CD4-positive, alpha-beta T cell treated with Interleukin-21 for 1 hour (primary cell): ENCODE measurements at regions not wholly inside any gene's neighbourhood (a gene's known extent, or its start where the extent isn't known, plus 50 kb on each side); places are given as distances from the start of the nearest gene placed in this dataset.
"Not testable (repeated sequence)": the region's sequence is repeated elsewhere in the genome, so short reads cannot be mapped to it uniquely, and the experiment has no call there.

Experiments
- DNase-seq: peaks from one replicate; pipeline ENCODE4 v3.0.0-alpha.2; 2020

DNA sequence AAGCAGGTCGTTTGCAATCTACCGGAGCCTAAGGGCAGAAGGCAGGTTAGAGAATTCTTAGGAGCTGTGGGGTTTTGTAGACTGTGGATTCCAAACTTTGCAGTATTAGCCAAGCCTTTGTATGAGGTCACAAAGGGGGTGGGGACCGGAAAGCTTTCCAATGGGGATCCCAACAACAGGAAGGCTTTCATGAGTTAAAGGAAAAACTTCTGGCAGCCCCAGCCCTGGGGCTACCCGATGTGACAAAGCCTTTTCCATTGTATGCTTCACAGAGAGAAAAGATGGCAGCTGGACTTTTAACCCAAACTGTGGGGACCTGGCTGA is 199.2 kb upstream of the PZP start:
- not testable (repeated sequence) for DNase-seq

- DNase-seq = no peak
These were observed 198.6 kb upstream of the PZP start for GRCh38 chr12:9406564-9407424.

DNA sequence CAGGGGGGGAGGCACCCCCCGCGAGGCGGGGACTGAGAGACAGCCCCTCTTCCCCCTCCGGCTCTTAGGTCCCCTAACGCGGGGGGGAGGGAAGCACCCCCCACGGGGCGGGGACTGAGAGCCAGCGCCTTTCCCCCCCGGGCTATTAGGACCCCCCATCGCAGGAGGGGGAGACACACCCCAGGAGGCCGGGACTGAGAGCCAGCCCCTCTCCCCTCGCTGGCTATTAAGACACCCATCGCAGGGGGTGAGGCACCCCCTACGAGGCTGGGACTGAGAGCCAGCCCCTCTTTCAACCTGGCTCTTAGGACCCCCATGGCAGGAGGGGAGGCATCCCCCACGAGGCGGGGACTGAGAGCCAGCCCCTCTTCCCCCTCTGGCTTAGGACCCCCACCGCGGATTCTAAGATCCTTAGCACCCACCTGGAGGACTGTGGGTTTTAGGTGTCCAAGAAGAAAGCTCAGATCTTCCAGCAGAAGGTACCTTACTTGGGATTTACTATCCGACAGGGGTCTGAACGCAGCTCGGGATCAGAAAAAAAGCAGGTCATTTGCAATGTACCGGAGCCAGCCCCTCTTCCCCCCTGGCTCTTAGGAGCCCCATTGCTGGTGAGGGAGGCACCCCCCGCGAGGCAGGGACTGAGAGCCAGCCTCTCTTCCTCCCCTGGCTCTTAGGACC is 197.8 kb upstream of the PZP start:
- no peak for DNase-seq

DNA sequence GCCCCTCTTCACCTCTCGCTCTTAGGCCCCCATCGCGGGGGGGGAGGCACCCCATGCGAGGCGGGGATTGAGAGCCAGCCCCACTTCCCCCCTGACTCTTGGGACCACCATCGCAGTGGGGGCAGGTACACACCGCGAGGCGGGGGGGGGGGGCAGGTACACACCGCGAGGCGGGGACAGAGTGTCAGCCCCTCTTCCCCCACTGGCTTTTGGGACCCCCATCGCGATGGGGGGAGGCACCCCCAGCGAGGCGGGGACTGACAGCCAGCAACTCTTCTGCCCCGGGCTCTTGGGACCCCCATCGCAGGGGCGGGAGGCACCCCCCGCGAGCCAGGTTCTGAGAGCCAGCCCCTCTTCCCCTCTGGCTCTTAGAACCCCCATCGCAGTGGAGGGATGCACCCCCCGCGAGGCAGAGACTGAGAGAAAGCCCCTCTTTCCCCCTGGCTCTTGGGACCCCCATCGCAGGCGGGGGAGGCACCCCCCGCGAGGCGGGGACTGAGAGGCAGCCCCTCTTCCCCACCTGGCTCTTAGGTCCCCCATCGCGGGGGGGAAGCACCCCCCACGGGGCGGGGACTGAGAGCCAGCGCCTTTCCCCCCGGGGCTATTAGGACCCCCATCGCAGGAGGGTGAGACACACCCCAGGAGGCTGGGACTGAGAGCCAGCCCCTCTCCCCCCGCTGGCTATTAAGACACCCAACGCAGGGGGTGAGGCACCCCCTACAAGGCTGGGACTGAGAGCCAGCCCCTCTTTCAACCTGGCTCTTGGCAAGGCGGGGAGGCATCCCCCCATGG is 196.5 kb upstream of the PZP start:
- no peak for DNase-seq

DNA sequence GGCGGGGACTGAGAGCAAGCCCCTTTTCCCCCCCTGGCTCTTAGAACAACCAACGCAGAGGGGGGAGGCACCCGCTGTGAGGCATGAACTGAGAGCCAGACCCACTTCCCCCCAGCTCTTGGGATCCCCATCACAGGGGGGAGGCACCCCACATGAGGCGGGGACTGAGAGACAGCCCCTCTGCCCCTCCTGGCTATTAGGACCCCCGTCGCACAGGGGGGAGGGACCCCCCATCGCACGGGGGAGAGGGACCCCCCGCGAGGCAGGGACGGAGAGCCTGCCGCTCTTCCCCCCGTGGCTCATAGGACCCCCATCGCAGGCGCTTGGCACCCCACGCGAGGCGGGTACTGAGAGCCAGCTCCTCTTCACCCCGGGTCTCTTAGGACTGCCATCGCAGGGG is 195.8 kb upstream of the PZP start:
- no peak for DNase-seq

- not testable (repeated sequence) for DNase-seq
These were observed 194.3 kb upstream of the PZP start for GRCh38 chr12:9402432-9403040.

DNA sequence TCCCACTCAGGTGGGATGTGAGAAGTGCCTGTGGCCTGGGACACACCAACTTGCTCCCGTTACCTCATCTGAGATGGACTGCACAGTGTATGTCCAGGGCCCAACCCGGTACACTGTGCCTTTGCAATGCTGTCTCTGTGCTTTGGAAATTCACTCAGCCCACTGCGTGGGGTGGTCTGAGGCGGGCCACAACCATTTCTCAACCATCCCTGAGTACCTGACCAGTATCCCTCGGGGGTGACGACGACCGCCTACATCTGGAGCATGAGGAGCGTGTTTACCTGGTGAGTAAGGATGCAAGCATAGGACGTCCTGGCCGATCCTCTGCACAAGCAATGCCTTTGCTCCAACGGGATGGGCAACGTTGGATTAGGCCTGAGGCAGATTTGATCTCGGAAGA is 188.2 kb upstream of the PZP start:
- not testable (repeated sequence) for DNase-seq

DNA sequence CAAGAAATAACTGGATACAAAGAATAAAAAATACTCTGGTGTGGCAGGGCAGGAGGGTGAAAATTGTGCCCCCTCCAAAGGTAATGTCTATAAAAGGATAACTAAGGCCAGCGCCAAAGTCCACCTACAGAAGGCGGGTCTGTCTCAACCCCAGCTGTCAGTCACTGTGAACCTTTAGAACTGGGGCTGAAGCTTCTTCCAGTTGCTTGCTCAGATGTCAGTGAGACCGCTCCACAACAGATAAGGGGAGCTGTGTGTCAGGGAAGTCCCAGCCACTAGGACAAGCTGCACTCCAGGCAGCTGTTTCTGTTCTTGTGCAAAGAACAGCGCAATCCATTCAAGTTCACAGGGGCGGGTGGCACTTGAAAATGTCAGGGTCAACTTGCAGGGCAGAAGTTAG is 187.0 kb upstream of the PZP start:
- not testable (repeated sequence) for DNase-seq

GRCh38 chr12:9392842-9393241 is 184.6 kb upstream of the PZP start:
- no peak for DNase-seq

DNA sequence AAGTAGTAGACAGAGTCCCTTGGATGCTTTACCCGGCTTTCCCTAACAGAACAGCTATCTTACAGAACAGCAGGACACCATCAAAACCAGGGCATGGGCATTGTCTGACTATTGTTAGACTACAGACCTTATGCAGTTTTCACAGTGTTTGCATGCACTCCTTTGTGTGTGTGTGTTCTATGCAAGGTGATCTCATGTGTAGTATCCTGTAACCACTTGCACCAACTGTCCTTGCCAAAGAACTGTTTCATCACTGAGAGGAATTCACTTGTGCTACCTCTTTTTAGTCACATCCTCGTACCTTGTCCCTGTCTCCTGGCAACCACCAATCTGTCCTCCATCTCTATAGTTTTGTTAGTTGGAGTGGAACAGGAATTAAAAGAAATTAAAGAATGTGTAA is 183.6 kb upstream of the PZP start:
- no peak for DNase-seq

DNA sequence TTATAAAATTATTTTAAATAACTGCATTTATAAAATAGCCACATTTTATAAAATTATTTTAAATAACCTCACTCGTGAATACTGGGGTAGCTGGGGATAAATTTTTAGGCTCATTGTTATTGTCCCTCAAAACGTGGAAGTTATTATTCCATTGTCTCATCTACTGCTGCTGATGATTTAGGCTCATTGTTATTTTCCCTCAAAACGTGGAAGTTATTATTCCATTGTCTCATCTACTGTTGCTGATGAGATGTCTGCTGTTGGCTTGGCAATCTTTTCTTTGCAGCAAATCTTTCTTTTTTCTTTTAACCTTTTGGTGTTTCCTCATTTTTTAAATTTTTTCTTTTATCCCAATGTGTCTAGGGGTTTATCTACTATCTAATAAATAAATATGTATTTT is 182.6 kb upstream of the PZP start:
- no peak for DNase-seq

DNA sequence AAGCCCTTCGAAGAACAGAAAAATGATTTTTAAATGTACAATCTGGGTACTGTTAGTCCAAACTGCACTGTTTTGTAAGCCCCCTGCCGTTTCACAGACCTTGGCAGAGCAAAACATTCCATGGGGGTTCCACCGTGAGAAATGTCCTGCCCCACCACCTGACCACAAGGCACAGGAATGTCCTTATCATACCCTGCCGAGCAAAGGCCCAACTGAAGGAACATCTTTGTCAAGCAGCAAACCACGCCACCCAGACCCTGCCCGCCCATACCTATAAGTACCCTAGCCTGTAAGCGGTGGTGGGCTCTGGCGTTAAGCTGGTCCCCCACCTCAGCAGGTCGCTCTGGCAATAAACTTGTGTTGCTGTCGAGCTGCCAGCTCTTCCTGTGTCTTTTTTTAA is 181.6 kb upstream of the PZP start:
- no peak for DNase-seq

- DNase-seq = no peak
These were observed 180.2 kb upstream of the PZP start for GRCh38 chr12:9388379-9388778.

GRCh38 chr12:9387450-9387849 is 179.3 kb upstream of the PZP start:
- DNase-seq = no peak

- no peak for DNase-seq
These were observed 175.4 kb upstream of the PZP start for GRCh38 chr12:9383585-9383984.

DNA sequence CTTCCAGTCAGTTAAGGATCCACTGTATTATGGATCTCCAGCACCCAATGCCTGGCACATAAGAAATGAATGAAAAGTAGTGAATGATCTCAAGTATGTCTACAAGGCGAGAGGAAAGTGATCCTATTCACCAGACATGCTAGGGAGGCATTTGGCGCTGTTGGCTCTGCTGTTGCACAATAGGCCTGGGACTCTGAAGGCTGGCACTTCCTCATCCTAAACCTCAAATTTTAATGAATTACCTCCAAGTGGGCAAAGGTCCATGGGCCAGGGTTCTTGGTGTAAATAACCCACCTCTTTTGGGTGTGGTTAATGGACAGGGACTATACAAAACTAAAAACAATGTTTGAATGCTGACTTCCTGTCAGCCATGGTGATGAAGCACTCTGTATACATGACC is 173.4 kb upstream of the PZP start:
- no peak for DNase-seq

DNA sequence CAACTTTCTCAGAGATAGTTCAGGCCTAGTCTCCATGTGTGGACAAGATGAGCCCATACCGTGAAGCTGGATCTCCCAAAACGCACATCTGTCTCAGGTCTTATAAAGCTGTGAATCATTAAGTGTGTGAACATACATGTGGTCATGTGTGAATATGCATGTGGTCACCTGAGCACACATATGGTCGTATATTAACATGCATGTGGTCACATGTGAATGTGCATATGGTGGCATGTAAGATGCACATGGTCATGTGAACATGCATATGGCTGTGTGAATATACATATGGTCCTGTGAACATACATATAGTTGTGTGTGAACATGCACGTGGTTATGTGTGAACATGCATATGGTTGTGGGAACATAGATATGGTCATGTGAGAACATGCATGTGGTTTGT is 172.5 kb upstream of the PZP start:
- DNase-seq = no peak

- DNase-seq = no peak
These were observed 171.0 kb upstream of the PZP start for GRCh38 chr12:9379023-9379742.

GRCh38 chr12:9378430-9378835 is 170.2 kb upstream of the PZP start:
- DNase-seq = no peak

GRCh38 chr12:9372202-9372601 is 164.0 kb upstream of the PZP start:
- DNase-seq = no peak

DNA sequence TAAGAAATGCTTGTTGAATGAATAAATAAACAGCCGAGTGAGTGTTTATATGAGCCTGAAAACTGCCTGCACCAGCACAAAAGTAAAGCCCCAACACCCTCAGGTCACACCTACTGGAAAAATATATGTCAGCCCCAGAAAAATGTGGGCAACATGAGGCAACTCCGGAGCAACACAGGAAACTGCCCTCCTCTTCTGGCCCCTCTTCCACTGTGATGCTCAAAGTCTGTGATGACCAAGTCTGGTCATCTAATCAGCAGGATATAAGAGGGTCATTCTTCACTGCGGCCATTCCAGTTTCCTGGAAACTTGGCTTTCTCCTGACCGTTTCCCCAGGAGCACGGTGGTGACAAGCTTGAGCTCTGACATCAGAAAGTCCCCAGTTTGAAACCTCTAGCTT is 159.6 kb upstream of the PZP start:
- DNase-seq = no peak

DNA sequence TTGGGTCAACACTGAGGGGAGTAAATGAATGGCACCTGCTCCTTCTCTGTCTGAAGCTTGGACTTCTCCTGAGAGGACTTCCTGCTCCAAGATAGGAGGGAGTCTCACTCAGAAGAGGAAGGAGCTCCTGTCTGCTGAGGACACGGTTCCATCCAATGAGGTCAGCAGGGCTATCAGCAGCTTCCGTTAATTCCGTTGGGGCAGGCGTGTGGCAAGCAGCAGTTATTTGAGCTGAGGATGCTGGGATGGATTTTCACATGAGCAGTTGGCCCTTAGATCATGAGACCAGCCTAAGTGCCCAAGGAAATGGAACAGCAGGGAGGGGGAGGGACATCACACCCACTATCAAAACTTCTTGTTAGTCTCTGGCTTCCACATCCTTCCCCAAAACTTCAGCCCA is 159.0 kb upstream of the PZP start:
- DNase-seq = no peak

DNA sequence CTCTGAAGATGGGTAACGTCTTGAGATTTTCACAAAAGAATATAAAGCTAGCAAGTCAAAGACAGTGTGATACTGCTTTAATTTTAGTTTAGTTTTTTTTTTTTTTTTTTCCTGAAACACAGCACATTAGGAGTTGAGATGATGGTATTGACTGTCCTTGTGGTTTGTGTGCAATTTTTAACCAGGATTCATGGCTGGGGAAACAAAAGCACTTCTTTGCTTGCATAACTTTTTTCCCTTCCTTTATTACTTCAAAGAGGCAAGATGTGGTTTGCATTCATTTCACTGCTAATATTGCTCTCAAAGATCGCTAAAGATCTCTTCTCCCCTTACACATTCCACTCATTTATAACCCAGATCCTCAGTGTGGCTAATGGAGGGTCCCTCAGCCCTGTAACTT is 157.1 kb upstream of the PZP start:
- no peak for DNase-seq
